Prostate gland (tissue), 2 donors: ENCODE measurements at regions not wholly inside any gene's neighbourhood (a gene's known extent, or its start where the extent isn't known, plus 50 kb on each side); places are given as distances from the start of the nearest gene placed in this dataset.

Experiments used
- CTCF ChIP-seq, 4 experiments: fragments of 200-600 bp in 2 of 4; fragments of 450-650 bp in 2 of 4; sonication (generic) in 2 of 4; IDR thresholded peaks; 1 replicate in 3 of 4; 2 replicates in 1 of 4; pipeline ENCODE4 v1.5.1; 2016 to 2019; ENCODE audit warnings: antibody characterized with exemption in 4 of 4, mild to moderate bottlenecking in 2 of 4, moderate library complexity in 2 of 4
- POLR2A ChIP-seq: fragments of 450-650 bp; IDR thresholded peaks from one replicate; pipeline ENCODE4 v1.6.1; 2016; ENCODE audit warnings: antibody characterized with exemption, mild to moderate bottlenecking
- POLR2AphosphoS5 ChIP-seq: sonication (generic); formaldehyde crosslinking; IDR thresholded peaks from one replicate; pipeline ENCODE4 v1.6.1; 2017; ENCODE audit warnings: antibody characterized with exemption

- TF ChIP-seq CTCF (IDR thresholded peaks at IDR 0.05) (no peak), POLR2AphosphoS5 (no peak), POLR2A (no peak)
These were observed 546.5 kb upstream of the SEMA3D start for GRCh38 chr7:85733169-85733915.
